ENCODE measurements at regions not wholly inside any gene's neighbourhood (a gene's known extent, or its start where the extent isn't known, plus 50 kb on each side); places are given as distances from the start of the nearest gene placed in this dataset.

- peak in 1 of 2 experiments; percentile 41 for DNase-seq
- peaks cover 33% of the 10 kb centered on the region for H3K4me1 ChIP-seq (replicated peaks; ENCODE audit: insufficient read depth)
- no peaks in the 10 kb centered on the region for H3K79me2 ChIP-seq (ENCODE audit: low read depth)
- no peaks in the 10 kb centered on the region for H3K27me3 ChIP-seq (ENCODE audit: insufficient read depth, low read depth)
- BruUV-seq (replicated peaks), result no TSS peak
- CTCF ChIA-PET, result no interaction called here
- no peak overlapping the region for H3K4me2 ChIP-seq
- H3K4me3 ChIP-seq, result no peak overlapping the region
- no peaks in the 10 kb centered on the region for H3K9me2 ChIP-seq (ENCODE audit: insufficient read depth)
- no peaks in the 10 kb centered on the region for H3K9me3 ChIP-seq (ENCODE audit: insufficient read depth, low read depth)
- peaks cover 11% of the 10 kb centered on the region; the same call in 1 of the 2 replicates for H3F3A ChIP-seq (ENCODE audit: insufficient read depth, low read depth)
- POLR2A ChIA-PET (ENCODE audit: unreplicated experiment), result no interaction called here
- intact Hi-C loops (cut with micrococcal nuclease; ENCODE audit: unreplicated experiment), result no loop called here
- no peaks in the 10 kb centered on the region for H4K20me1 ChIP-seq (ENCODE audit: insufficient read depth)
- H3K27ac ChIP-seq, result no peak overlapping the region
- no peak for TF ChIP-seq CTCF (conservative IDR thresholded peaks at IDR 0.05)
- no peak for TF ChIP-seq EZH2 (IDR thresholded peaks at IDR 0.05; ENCODE audit: low read depth)
- no peak overlapping the region for H2AFZ ChIP-seq
- no peaks in the 10 kb centered on the region for H3K36me3 ChIP-seq (ENCODE audit: low read depth)
Measured at GRCh38 chr10:79001082-79001885, 67.5 kb upstream of the ZMIZ1 start.

GRCh38 chr10:79002336-79002735 lies 66.4 kb upstream of the ZMIZ1 start:
- no peak for TF ChIP-seq CTCF (conservative IDR thresholded peaks at IDR 0.05)
- TF ChIP-seq EZH2 (IDR thresholded peaks at IDR 0.05; ENCODE audit: low read depth), result no peak
- H3K36me3 ChIP-seq (ENCODE audit: low read depth), result no peaks in the 10 kb centered on the region
- H3K79me2 ChIP-seq (ENCODE audit: low read depth), result no peaks in the 10 kb centered on the region
- no TSS peak for BruUV-seq (replicated peaks)
- no peak overlapping the region for H2AFZ ChIP-seq
- ChIA-PET CTCF (no interaction called here), POLR2A (ENCODE audit: unreplicated experiment) (no interaction called here)
- H3K27me3 ChIP-seq (ENCODE audit: insufficient read depth, low read depth), result no peaks in the 10 kb centered on the region
- DNase-seq, result no peak
- H3F3A ChIP-seq (ENCODE audit: insufficient read depth, low read depth), result peaks cover 6% of the 10 kb centered on the region; the same call in 1 of the 2 replicates
- no peaks in the 10 kb centered on the region for H3K9me2 ChIP-seq (ENCODE audit: insufficient read depth)
- intact Hi-C loops (cut with micrococcal nuclease; ENCODE audit: unreplicated experiment), result no loop called here
- no peaks in the 10 kb centered on the region for H3K9me3 ChIP-seq (ENCODE audit: insufficient read depth, low read depth)
- H3K4me2 ChIP-seq, result no peak overlapping the region
- H3K27ac ChIP-seq, result no peak overlapping the region
- no peaks in the 10 kb centered on the region for H4K20me1 ChIP-seq (ENCODE audit: insufficient read depth)
- H3K4me3 ChIP-seq, result no peak overlapping the region
- H3K4me1 ChIP-seq (replicated peaks; ENCODE audit: insufficient read depth), result peaks cover 25% of the 10 kb centered on the region

GRCh38 chr10:79003183-79004100 lies 65.3 kb upstream of the ZMIZ1 start:
- DNase-seq, result no peak
- no peaks in the 10 kb centered on the region for H3F3A ChIP-seq (ENCODE audit: insufficient read depth, low read depth)
- H4K20me1 ChIP-seq (ENCODE audit: insufficient read depth), result no peaks in the 10 kb centered on the region
- no peak overlapping the region for H3K4me2 ChIP-seq
- no peak overlapping the region for H3K27ac ChIP-seq
- no peak for TF ChIP-seq CTCF (conservative IDR thresholded peaks at IDR 0.05)
- no peak for TF ChIP-seq EZH2 (IDR thresholded peaks at IDR 0.05; ENCODE audit: low read depth)
- intact Hi-C loops (cut with micrococcal nuclease; ENCODE audit: unreplicated experiment), result no loop called here
- H3K36me3 ChIP-seq (ENCODE audit: low read depth), result no peaks in the 10 kb centered on the region
- POLR2A ChIA-PET (ENCODE audit: unreplicated experiment), result no interaction called here
- H3K9me3 ChIP-seq (ENCODE audit: insufficient read depth, low read depth), result no peaks in the 10 kb centered on the region
- H3K4me3 ChIP-seq, result no peak overlapping the region
- no peaks in the 10 kb centered on the region for H3K9me2 ChIP-seq (ENCODE audit: insufficient read depth)
- H3K79me2 ChIP-seq (ENCODE audit: low read depth), result no peaks in the 10 kb centered on the region
- H3K27me3 ChIP-seq (ENCODE audit: insufficient read depth, low read depth), result no peaks in the 10 kb centered on the region
- peaks cover 14% of the 10 kb centered on the region for H3K4me1 ChIP-seq (replicated peaks; ENCODE audit: insufficient read depth)
- H2AFZ ChIP-seq, result no peak overlapping the region
- BruUV-seq (replicated peaks), result no TSS peak
- CTCF ChIA-PET, result no interaction called here

All from PC-9 (cell line).